Right lobe of liver (tissue), 4 donors: ENCODE measurements at regions not wholly inside any gene's neighbourhood (a gene's known extent, or its start where the extent isn't known, plus 50 kb on each side); places are given as distances from the start of the nearest gene placed in this dataset.

ENCODE experiments used
- POLR2A ChIP-seq: fragments of 450-650 bp; IDR thresholded peaks from one replicate; pipeline ENCODE4 v1.6.1; 2017; ENCODE audit warnings: antibody characterized with exemption, mild to moderate bottlenecking
- TF ChIP-seq, protein P1 (sequence below), 4 donors: fragments of 200-600 bp in 3 of 4; fragments of 450-650 bp in 1 of 4; IDR thresholded peaks; one replicate each; pipeline versions ENCODE4 v1.5.1 to v1.8.0; 2016 to 2022; ENCODE audit warnings: antibody characterized with exemption in 4 of 4, mild to moderate bottlenecking in 2 of 4
- donor health status: DM: no; HTN: no; CAD: no.
- donor health status: DM: no; HTN: no; CAD: no.
- donor health status: DM: no; HTN: yes; CAD: no.

DNA sequence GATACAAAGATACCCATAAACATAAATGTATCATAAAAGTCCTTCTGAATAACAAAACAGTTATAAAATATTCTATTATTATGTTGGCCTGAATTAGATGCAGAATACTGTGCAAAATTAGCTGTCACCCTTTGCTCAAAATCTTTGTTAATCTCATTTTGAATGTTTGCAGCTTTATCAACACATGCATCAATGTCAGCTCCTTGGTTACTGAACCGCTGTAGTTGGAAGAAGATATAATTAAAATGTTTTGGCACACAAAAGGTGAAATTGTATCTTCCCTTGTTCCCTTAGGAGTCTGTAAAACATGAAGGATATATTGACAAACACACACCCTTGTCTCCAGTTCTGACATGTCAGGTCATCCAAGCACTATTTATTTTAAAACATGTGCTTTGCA lies 146.3 kb upstream of the POU5F2 start:
- TF ChIP-seq, protein P1, sequence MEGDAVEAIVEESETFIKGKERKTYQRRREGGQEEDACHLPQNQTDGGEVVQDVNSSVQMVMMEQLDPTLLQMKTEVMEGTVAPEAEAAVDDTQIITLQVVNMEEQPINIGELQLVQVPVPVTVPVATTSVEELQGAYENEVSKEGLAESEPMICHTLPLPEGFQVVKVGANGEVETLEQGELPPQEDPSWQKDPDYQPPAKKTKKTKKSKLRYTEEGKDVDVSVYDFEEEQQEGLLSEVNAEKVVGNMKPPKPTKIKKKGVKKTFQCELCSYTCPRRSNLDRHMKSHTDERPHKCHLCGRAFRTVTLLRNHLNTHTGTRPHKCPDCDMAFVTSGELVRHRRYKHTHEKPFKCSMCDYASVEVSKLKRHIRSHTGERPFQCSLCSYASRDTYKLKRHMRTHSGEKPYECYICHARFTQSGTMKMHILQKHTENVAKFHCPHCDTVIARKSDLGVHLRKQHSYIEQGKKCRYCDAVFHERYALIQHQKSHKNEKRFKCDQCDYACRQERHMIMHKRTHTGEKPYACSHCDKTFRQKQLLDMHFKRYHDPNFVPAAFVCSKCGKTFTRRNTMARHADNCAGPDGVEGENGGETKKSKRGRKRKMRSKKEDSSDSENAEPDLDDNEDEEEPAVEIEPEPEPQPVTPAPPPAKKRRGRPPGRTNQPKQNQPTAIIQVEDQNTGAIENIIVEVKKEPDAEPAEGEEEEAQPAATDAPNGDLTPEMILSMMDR (IDR thresholded peaks at IDR 0.05) = no peak
- TF ChIP-seq POLR2A = no peak
